ENCODE measurements at regions not wholly inside any gene's neighbourhood (a gene's known extent, or its start where the extent isn't known, plus 50 kb on each side); places are given as distances from the start of the nearest gene placed in this dataset.

- TF ChIP-seq, protein P1, sequence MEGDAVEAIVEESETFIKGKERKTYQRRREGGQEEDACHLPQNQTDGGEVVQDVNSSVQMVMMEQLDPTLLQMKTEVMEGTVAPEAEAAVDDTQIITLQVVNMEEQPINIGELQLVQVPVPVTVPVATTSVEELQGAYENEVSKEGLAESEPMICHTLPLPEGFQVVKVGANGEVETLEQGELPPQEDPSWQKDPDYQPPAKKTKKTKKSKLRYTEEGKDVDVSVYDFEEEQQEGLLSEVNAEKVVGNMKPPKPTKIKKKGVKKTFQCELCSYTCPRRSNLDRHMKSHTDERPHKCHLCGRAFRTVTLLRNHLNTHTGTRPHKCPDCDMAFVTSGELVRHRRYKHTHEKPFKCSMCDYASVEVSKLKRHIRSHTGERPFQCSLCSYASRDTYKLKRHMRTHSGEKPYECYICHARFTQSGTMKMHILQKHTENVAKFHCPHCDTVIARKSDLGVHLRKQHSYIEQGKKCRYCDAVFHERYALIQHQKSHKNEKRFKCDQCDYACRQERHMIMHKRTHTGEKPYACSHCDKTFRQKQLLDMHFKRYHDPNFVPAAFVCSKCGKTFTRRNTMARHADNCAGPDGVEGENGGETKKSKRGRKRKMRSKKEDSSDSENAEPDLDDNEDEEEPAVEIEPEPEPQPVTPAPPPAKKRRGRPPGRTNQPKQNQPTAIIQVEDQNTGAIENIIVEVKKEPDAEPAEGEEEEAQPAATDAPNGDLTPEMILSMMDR (IDR thresholded peaks at IDR 0.05) = no peak
- TF ChIP-seq POLR2A (IDR thresholded peaks at IDR 0.05) (no peak), POLR2AphosphoS5 (IDR thresholded peaks at IDR 0.05) (no peak)
These were observed 907.0 kb downstream of the EPHA4 start for GRCh38 chr2:220665108-220665471.
